ENCODE measurements at regions not wholly inside any gene's neighbourhood (a gene's known extent, or its start where the extent isn't known, plus 50 kb on each side); places are given as distances from the start of the nearest gene placed in this dataset.

GRCh38 chr17:55564081-55564480, 52.8 kb upstream of the SMIM36 start:
- TF ChIP-seq, protein P1, sequence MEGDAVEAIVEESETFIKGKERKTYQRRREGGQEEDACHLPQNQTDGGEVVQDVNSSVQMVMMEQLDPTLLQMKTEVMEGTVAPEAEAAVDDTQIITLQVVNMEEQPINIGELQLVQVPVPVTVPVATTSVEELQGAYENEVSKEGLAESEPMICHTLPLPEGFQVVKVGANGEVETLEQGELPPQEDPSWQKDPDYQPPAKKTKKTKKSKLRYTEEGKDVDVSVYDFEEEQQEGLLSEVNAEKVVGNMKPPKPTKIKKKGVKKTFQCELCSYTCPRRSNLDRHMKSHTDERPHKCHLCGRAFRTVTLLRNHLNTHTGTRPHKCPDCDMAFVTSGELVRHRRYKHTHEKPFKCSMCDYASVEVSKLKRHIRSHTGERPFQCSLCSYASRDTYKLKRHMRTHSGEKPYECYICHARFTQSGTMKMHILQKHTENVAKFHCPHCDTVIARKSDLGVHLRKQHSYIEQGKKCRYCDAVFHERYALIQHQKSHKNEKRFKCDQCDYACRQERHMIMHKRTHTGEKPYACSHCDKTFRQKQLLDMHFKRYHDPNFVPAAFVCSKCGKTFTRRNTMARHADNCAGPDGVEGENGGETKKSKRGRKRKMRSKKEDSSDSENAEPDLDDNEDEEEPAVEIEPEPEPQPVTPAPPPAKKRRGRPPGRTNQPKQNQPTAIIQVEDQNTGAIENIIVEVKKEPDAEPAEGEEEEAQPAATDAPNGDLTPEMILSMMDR (IDR thresholded peaks at IDR 0.05 in 8 of 11, conservative IDR thresholded peaks at IDR 0.05 in 3 of 11): no peak
- TF ChIP-seq POLR2A (IDR thresholded peaks at IDR 0.05) (no peak), POLR2AphosphoS5 (IDR thresholded peaks at IDR 0.05) (no peak)

Measured in spleen (tissue), 7 donors.